Esophagus squamous epithelium (tissue), 4 donors: ENCODE measurements at regions not wholly inside any gene's neighbourhood (a gene's known extent, or its start where the extent isn't known, plus 50 kb on each side); places are given as distances from the start of the nearest gene placed in this dataset.

ENCODE experiments used
- POLR2A ChIP-seq, 4 donors: fragments of 450-650 bp; IDR thresholded peaks; one replicate each; pipeline ENCODE4 v1.6.1; 2017; ENCODE audit warnings: antibody characterized with exemption in 4 of 4, mild to moderate bottlenecking in 4 of 4, moderate library complexity in 3 of 4
- TF ChIP-seq, protein P1 (sequence below), 6 experiments: fragments of 450-650 bp in 4 of 6; fragments of 200-600 bp in 2 of 6; sonication (generic) in 2 of 6; IDR thresholded peaks; one replicate each; pipeline ENCODE4 v1.5.1; 2016 to 2019; ENCODE audit warnings: antibody characterized with exemption in 6 of 6, mild to moderate bottlenecking in 4 of 6, moderate library complexity in 4 of 6

DNA sequence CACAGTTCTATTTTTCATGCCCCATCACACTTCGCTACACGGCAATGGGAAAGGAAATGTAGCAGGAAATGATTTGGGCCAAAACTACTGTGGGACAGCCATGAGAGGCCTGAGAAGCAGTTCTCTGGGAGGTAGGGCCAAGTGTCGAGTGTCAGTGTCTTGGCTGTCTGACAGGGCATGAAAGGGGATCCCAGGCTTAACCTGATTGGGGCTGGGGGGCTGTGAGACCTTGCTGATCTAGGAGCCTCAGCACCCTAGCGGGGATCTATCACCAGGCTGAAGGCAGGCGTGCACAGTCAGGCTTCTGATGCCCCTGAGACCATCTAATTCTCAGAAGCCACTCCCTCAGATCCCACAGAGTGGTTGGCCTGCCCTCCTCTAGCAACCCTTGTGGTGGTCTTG is 58.2 kb upstream of the SLC25A13 start:
- TF ChIP-seq, protein P1, sequence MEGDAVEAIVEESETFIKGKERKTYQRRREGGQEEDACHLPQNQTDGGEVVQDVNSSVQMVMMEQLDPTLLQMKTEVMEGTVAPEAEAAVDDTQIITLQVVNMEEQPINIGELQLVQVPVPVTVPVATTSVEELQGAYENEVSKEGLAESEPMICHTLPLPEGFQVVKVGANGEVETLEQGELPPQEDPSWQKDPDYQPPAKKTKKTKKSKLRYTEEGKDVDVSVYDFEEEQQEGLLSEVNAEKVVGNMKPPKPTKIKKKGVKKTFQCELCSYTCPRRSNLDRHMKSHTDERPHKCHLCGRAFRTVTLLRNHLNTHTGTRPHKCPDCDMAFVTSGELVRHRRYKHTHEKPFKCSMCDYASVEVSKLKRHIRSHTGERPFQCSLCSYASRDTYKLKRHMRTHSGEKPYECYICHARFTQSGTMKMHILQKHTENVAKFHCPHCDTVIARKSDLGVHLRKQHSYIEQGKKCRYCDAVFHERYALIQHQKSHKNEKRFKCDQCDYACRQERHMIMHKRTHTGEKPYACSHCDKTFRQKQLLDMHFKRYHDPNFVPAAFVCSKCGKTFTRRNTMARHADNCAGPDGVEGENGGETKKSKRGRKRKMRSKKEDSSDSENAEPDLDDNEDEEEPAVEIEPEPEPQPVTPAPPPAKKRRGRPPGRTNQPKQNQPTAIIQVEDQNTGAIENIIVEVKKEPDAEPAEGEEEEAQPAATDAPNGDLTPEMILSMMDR (IDR thresholded peaks at IDR 0.05) = no peak
- no peak for TF ChIP-seq POLR2A (IDR thresholded peaks at IDR 0.05)
